ENCODE measurements at regions not wholly inside any gene's neighbourhood (a gene's known extent, or its start where the extent isn't known, plus 50 kb on each side); places are given as distances from the start of the nearest gene placed in this dataset.
A peak's percentile ranks its signal among the peaks of the same experiment; 100 is the strongest.

DNA sequence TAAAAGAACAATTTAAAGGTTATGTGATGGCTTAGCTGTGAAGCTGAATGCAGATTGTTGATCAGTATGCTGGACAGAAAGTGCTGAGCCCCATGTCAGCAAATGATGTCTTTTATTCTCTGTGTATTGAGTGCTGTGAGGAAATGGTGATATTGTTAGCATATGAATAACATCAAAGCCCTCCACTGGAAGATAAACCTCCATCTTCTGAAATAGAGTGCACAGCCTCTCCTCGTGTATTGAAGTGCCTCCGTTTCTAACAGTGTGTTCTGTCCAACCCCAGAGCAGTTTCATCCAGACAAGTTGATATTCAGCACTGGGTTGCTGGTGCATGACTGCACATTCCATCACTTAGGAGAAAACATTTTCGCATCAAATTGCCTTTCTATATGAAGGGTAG is 242.9 kb downstream of the CSNK1G3 start:
- no peaks in the 10 kb centered on the region for H3K23me2 ChIP-seq (ENCODE audit: low read depth, low read length)
- H3K4ac ChIP-seq (replicated peaks; ENCODE audit: insufficient read length, low read depth, low read length) = no peak overlapping the region
- H3K23ac ChIP-seq (ENCODE audit: insufficient read length) = no peak overlapping the region
- peaks cover 0 to 5% of the 10 kb centered on the region in 2 experiments; a peak in 2 of 4 replicates for H3K9me3 ChIP-seq (ENCODE audit: insufficient read depth in 2 of 2, low read depth in 1 of 2, low read length in 1 of 2)
- POLR2A ChIA-PET (ENCODE audit: partially characterized antibody) = no interaction called here
- no peak overlapping the region for H3K14ac ChIP-seq (ENCODE audit: insufficient read length)
- H3K18ac ChIP-seq (ENCODE audit: extremely low read depth, low read length) = no peak overlapping the region
- H4K20me1 ChIP-seq (replicated peaks in 1 of 2; ENCODE audit: control insufficient read depth in 1 of 2, insufficient read depth in 2 of 2, low read length in 2 of 2) = no peaks in the 10 kb centered on the region
- H3K27ac ChIP-seq (ENCODE audit: low read depth, low read length) = no peak overlapping the region
- H3K4me1 ChIP-seq (replicated peaks in 1 of 4; ENCODE audit: control insufficient read depth in 3 of 4, insufficient read depth in 4 of 4, low read length in 3 of 4) = peaks cover 0 to 6% (median 3%) of the 10 kb centered on the region in 4 experiments; a peak in 3 of 7 replicates
- H3K27me3 ChIP-seq (replicated peaks in 1 of 4; ENCODE audit: control insufficient read depth in 3 of 4, extremely low read depth in 1 of 4, insufficient read depth in 3 of 4, low read length in 3 of 4) = no peaks in the 10 kb centered on the region
- H3K79me2 ChIP-seq (ENCODE audit: control insufficient read depth in 1 of 2, insufficient read depth in 2 of 2, low read length in 2 of 2) = no peaks in the 10 kb centered on the region
- H4K5ac ChIP-seq (ENCODE audit: insufficient read length, low read depth, low read length) = no peak overlapping the region
- H2BK20ac ChIP-seq (ENCODE audit: low read length) = no peak overlapping the region
- DNase-seq (ENCODE audit: low read depth in 1 of 2, low spot score in 2 of 2) (no peak), FAIRE-seq (no peak)
- H2BK12ac ChIP-seq (ENCODE audit: low read depth, low read length) = no peak overlapping the region
- H3K9ac ChIP-seq (replicated peaks in 1 of 4; ENCODE audit: extremely low read depth in 1 of 4, low read depth in 3 of 4, low read length in 3 of 4) = no peak overlapping the region
- H2AFZ ChIP-seq (ENCODE audit: low read length) = no peak overlapping the region
- H2BK120ac ChIP-seq (replicated peaks; ENCODE audit: low read depth, low read length) = no peak overlapping the region
- H3K36me3 ChIP-seq (ENCODE audit: control insufficient read depth in 2 of 4, insufficient read depth in 4 of 4, low read length in 3 of 4) = no peaks in the 10 kb centered on the region
- H3K4me3 ChIP-seq (ENCODE audit: extremely low read depth in 1 of 4, insufficient read depth in 2 of 4, low read depth in 3 of 4, low read length in 4 of 4) = no peak overlapping the region
- no peak overlapping the region for H3K56ac ChIP-seq (replicated peaks; ENCODE audit: insufficient read length, low read depth, low read length)
- H3K4me2 ChIP-seq (ENCODE audit: insufficient read depth in 1 of 2, low read depth in 2 of 2, low read length in 2 of 2) = peak overlapping the region in 1 of 2 experiments; percentile 34; a peak in 1 of 4 replicates
- H4K8ac ChIP-seq (ENCODE audit: extremely low read depth, insufficient read depth, low read length) = no peak overlapping the region
- no peak overlapping the region for H2BK5ac ChIP-seq (ENCODE audit: low read depth, low read length)
- H2BK15ac ChIP-seq (ENCODE audit: low read length) = no peak overlapping the region
- CTCF ChIA-PET (ENCODE audit: partially characterized antibody) = no interaction called here
- H3K79me1 ChIP-seq (ENCODE audit: low read depth, low read length) = no peaks in the 10 kb centered on the region
- no peak overlapping the region for H2AK5ac ChIP-seq (ENCODE audit: low read depth, low read length)
- WGBS, 2 experiments (ENCODE audit: extremely low coverage in 1 of 2, insufficient coverage in 1 of 2, insufficient read length in 1 of 2, insufficient replicate concordance in 2 of 2, low coverage in 1 of 2, low lambda C conversion rate in 2 of 2, missing lambda C conversion rate in 1 of 2) = 84% methylated on average over 3 of the region's 3 CpGs; no CpG with 5 or more reads in 1 of the 2 experiments
- no peak overlapping the region for H4K91ac ChIP-seq (replicated peaks; ENCODE audit: insufficient read length, low read length)
- TF ChIP-seq GABPA (IDR thresholded peaks at IDR 0.05; ENCODE audit: borderline replicate concordance, insufficient read depth, low read length) = no peak
- TF ChIP-seq SP1 (IDR thresholded peaks at IDR 0.05; ENCODE audit: low read depth, low read length) = no peak
- TF ChIP-seq KDM1A (IDR thresholded peaks at IDR 0.05; ENCODE audit: borderline replicate concordance, low read length) = no peak

All from H1 (cell line).